HEK293 (cell line): ENCODE measurements at regions not wholly inside any gene's neighbourhood (a gene's known extent, or its start where the extent isn't known, plus 50 kb on each side); places are given as distances from the start of the nearest gene placed in this dataset.

ENCODE experiments used
- CTCF ChIP-seq: fragments of 450-650 bp; formaldehyde crosslinking; IDR thresholded peaks from 2 replicates; pipeline ENCODE4 v1.5.1; 2016; ENCODE audit warnings: missing biosample characterization, missing genetic modification characterization
- PRDM1 ChIP-seq: fragments of 450-650 bp; formaldehyde crosslinking; IDR thresholded peaks from 2 replicates; pipeline ENCODE4; 2016; ENCODE audit warnings: missing biosample characterization, missing genetic modification characterization
- REST ChIP-seq: fragments of 450-650 bp; formaldehyde crosslinking; IDR thresholded peaks from 2 replicates; pipeline ENCODE4 v1.5.1; 2016; ENCODE audit warnings: missing biosample characterization, missing genetic modification characterization
- ZBTB1 ChIP-seq: fragments of 450-650 bp; formaldehyde crosslinking; IDR thresholded peaks from 2 replicates; pipeline ENCODE4 v1.5.1; 2016; ENCODE audit warnings: missing biosample characterization, missing genetic modification characterization
- ZBTB7A ChIP-seq: fragments of 450-650 bp; formaldehyde crosslinking; IDR thresholded peaks from 2 replicates; pipeline ENCODE4 v1.5.1; 2016; ENCODE audit warnings: low read depth, missing biosample characterization, missing genetic modification characterization
- ZNF223 ChIP-seq: fragments of 450-650 bp; formaldehyde crosslinking; IDR thresholded peaks from 2 replicates; pipeline ENCODE4 v1.5.1; 2016; ENCODE audit warnings: missing biosample characterization, missing genetic modification characterization
- ZNF501 ChIP-seq: fragments of 450-650 bp; formaldehyde crosslinking; IDR thresholded peaks from 2 replicates; pipeline ENCODE4 v1.5.1; 2016; ENCODE audit warnings: missing biosample characterization, missing genetic modification characterization
- ZNF777 ChIP-seq: fragments of 450-650 bp; formaldehyde crosslinking; IDR thresholded peaks from 2 replicates; pipeline ENCODE4 v1.5.1; 2017; ENCODE audit warnings: missing biosample characterization, missing genetic modification characterization, borderline replicate concordance
- ZSCAN16 ChIP-seq: fragments of 450-650 bp; formaldehyde crosslinking; IDR thresholded peaks from 2 replicates; pipeline ENCODE4 v1.5.1; 2016; ENCODE audit warnings: missing biosample characterization, missing genetic modification characterization
- ZSCAN23 ChIP-seq: fragments of 450-650 bp; formaldehyde crosslinking; IDR thresholded peaks from 2 replicates; pipeline ENCODE4 v1.5.1; 2016; ENCODE audit warnings: missing biosample characterization, missing genetic modification characterization
- TF ChIP-seq, protein P1 (sequence below): sonication (generic); formaldehyde crosslinking; IDR thresholded peaks from 2 replicates; pipeline ENCODE4 v1.8.1; 2022; ENCODE audit warnings: mild to moderate bottlenecking, moderate library complexity, missing genetic modification reagents
- TF ChIP-seq, protein P2 (sequence below): fragments of 450-650 bp; formaldehyde crosslinking; IDR thresholded peaks from 2 replicates; pipeline ENCODE4 v1.5.1; 2016; ENCODE audit warnings: missing biosample characterization, missing genetic modification characterization, low read depth

- TF ChIP-seq CTCF (tag by site-specific recombination) (no peak), REST (tag by site-specific recombination) (no peak), ZNF223 (tag by site-specific recombination) (no peak), ZNF501 (tag by site-specific recombination) (no peak), ZNF777 (no peak), PRDM1 (tag by site-specific recombination) (no peak), ZBTB1 (tag by site-specific recombination) (no peak), ZSCAN23 (no peak), ZBTB7A (tag by site-specific recombination) (no peak), ZSCAN16 (tag by site-specific recombination) (no peak)
- TF ChIP-seq, protein P1, sequence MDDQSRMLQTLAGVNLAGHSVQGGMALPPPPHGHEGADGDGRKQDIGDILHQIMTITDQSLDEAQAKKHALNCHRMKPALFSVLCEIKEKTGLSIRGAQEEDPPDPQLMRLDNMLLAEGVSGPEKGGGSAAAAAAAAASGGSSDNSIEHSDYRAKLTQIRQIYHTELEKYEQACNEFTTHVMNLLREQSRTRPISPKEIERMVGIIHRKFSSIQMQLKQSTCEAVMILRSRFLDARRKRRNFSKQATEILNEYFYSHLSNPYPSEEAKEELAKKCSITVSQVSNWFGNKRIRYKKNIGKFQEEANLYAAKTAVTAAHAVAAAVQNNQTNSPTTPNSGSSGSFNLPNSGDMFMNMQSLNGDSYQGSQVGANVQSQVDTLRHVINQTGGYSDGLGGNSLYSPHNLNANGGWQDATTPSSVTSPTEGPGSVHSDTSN = no peak
- TF ChIP-seq, protein P2, sequence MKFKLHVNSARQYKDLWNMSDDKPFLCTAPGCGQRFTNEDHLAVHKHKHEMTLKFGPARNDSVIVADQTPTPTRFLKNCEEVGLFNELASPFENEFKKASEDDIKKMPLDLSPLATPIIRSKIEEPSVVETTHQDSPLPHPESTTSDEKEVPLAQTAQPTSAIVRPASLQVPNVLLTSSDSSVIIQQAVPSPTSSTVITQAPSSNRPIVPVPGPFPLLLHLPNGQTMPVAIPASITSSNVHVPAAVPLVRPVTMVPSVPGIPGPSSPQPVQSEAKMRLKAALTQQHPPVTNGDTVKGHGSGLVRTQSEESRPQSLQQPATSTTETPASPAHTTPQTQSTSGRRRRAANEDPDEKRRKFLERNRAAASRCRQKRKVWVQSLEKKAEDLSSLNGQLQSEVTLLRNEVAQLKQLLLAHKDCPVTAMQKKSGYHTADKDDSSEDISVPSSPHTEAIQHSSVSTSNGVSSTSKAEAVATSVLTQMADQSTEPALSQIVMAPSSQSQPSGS (tag by site-specific recombination) = no peak
Observed at GRCh38 chr13:65310663-65311328, 1919.3 kb downstream of the PCDH9 start.
